ENCODE measurements at regions not wholly inside any gene's neighbourhood (a gene's known extent, or its start where the extent isn't known, plus 50 kb on each side); places are given as distances from the start of the nearest gene placed in this dataset.
"Not testable (repeated sequence)": the region's sequence is repeated elsewhere in the genome, so short reads cannot be mapped to it uniquely, and the experiment has no call there.

DNA sequence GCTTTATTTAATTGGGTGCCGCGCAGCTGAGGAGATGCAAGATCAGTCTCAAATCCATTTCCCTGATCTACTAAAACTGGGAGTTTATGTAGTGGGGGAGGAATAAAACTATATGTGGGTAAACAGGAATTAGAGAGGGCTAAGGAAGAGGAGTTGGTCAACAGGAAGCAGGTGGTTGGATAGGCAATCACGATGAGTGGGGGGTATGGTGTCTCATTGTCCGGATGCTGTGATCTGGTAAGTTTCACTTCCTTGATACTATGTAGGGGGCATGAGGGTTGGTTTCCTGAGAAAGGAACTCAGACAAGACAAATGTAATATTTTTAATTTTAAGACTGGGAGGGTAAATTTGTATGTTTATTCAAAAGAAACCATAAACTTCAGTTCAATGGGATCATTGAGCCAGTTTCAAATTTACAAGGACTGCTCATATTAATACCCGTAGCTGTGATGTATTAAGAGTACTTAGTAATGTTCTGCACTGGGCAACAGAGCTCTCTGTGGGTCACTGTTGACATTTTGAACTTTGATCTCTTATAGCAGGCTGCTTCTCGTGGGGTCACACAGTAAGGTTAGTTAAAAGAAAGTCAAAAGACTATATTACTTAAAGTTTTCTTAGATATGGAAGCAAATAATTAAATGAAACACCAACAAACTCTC, 786.2 kb upstream of the FBXO33 start:
- no peak for DNase-seq

DNA sequence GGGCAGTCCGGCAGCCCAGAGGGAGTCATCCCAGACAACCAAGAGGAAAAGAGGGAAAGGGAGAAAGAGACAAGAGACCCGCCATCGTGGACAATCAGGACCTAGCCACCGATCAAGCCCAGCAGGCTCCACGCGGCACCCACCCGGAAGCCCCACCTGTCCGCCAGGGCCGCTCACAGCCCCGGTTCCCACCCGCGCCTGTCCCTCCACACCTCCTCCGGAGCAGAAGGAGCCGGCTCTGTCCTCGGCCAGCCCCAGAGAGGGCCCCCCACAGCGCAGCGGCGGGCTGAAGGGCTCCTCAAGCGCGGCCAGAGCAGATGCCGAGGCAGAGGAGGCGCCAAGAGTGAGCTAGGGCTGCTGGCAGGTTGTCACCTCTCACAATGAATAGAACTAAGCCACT, 784.7 kb upstream of the FBXO33 start:
- no peak for DNase-seq

DNA sequence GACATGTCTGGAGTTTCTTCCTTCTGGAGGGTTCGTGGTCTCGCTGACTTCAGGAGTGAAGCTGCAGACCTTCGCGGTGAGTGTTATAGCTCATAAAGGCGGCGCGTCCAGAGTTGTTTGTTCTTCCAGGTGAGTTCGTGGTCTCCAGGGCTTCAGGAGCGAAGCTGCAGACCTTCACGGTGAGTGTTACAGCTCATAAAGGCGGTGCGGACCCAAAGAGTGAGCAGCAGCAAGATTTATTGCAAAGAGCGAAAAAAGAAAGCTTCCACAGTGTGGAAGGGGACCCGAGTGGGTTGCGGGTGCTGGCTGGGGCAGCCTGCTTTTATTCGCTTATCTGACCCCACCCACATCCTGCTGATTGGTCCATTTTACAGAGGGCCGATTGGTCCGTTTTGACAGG, 784.2 kb upstream of the FBXO33 start:
- not testable (repeated sequence) for DNase-seq

DNA sequence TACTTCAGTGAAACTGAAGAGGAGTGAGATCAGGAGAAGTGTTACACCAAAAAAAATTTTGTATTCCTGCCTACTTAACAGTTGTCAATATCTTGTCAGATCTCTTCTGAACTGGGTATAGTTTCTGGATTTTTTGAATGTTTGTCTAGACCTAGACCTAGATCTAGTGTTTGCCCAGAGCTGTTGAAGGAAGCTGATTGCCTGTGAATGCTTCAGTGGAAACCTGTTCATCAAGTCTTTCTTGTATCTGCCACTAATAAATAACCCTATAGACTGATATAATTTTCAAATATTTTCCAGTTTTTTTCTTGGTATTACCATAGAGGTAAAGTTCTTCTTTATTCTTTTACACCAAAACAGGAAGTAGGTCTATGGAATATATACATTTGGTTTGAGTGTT, 781.5 kb upstream of the FBXO33 start:
- no peak for DNase-seq

DNA sequence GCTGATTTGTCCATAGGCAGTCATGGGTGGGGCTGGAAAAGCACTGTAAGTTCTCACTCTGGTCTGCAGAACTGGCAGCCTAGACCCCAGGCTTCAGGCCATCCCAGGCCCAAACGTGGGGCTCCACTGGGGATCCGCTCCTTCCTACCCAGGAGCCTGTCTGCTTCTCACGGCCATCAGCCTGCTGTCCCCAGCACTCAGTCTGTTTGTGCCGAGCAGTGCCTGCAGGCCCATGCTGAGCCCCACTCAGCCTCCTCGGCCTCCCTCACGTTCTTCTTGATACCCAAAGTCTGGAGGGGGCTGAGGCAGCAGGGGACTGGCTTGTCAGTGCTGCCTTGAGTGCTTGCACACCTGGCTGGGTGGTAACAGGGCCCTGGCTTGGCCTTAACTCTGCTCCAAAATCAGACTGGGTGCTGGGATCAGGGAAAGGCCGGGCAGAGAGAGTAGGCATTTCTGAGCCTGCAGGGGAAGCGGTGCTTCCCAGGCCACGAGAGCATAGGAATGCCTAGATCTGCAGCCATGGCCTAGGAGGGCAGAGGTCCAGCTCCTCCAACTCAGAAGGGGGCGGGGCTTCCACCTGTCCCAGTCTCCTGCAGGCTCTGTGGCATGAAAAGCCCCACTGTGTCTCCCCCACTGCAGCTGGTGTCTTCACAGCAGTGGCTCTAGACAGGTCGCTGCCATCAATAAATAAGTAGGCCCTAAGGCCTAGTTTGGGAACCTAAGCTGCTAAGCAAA, 772.4 kb upstream of the FBXO33 start:
- DNase-seq, result no peak

DNA sequence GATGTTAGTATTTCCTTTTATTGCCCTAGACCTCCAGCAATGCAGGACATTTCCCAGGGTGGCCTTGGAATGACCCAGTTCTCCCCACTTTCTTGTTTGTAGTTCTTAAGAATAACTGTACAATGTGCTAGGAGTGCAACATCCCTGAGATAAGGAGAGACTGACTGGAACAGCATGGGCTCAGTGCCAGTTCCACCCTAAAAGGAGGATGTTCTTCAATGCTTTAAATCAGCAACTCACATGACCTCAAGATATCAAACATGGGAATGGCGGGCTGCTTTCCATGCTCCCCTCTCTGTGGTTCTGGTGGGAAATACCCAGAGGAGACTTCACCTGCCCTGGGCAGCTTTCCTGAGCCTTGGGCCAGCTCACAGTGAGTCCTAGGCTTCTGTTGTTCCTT, 766.9 kb upstream of the FBXO33 start:
- DNase-seq, result no peak

DNA sequence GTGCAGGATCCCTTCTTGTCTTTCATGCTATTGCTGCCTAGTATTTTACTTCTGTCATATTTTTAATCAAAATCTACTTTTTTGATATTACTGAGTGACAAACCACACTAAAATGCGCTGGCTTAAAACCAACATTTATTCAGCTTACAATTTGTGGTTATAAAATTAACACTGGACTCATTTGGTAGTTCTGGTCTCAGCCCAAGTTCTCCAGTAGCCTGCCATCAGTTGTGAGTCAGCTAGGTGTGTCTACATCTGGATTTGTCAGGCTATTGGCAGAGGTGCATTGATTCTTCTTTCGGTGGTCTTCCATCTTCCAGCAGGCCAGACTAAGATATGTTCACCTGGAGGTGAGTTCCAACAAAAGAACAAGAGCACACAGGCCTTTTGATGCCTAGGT, 765.1 kb upstream of the FBXO33 start:
- no peak for DNase-seq

DNA sequence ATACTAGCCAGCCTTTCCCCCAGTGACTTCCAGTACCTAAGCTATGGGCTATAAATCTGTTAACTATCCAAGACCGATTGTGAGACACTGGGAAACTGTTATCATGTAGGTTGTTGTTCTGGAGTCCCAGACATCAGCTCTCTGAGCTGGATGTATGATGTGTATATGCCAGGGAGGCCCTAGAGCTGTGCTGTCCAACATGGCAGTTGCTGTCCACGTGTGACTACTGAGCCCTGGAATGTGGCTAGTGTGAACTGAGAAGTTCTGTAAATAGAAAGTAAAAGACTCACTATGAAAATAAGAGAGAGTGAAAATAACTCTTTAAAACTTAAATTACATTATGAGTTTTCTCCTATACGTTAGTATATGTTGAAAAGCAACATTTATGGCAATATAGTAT, 755.8 kb upstream of the FBXO33 start:
- DNase-seq, result no peak

DNA sequence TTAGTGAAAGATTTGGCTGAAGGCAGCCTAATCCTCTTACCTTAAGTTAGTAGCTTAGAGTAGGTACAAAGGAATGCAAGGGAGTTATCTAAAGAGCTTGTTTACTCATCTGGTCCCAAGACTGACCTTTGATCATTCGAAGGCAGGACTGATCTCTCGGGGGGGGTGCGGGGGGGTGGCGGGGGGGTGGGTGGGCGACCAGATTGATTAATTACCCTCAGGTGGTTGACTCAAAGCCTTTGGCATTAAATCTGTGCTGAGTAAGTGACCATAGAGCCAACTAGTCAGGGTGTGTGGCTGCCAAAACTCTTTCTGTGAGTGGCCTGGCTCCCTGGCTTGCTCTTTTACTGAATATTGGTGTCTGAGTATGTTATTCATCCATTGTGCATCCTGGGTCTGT, 731.9 kb upstream of the FBXO33 start:
- no peak for DNase-seq

DNA sequence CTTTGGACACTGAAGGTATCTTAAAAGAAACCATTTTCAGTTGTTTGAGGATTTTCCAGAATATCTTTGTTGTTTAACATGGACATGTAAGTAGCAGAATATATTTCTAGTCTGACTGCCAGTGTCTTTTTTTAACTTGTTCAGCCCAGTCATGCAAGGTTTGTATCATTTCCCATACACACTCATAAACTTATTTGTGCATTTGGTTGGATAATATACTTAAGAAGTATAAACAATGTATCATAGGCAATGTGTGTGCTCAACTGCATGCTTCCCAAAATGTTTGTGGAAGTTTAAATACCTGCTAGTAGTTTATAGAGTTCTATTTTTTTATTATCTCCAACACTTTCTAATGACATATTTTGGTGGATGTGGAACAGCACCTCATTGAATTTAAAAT, 707.4 kb upstream of the FBXO33 start:
- no peak for DNase-seq

DNA sequence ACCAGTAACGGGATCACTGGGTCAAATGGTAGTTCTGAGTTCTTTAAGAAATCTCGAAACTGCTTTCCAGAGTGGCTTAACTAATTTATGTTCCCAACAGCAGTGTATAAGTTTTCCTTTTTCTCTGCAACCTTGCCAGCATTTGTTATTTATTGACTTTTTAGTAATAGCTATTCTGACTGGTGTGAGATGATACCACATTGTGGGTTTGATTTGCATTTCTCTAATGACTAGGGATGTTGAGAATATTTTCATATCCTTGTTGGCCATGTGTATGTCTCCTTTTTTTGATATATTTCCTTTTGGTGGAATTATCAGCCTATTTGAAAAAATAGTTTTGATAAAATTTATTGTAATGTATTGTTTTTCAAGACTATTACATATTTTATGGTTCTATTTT, 701.2 kb upstream of the FBXO33 start:
- DNase-seq, result no peak

DNA sequence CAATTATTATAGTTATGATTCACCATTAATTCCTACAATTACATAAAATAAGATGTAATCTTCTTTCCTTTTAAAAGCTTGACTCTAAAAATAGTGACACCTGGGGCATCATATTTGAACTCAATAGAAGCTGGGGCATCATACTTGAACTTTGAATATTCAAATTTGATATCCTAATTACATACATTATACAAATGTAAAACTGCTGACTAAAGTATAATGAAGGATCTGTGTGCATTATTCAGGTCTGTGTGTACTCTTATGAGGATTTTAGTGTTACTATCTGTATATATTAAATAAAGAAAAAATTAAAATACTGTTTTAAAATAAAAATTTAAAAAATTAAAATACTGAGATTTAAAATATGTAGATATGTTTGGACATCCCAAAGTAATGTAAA, 696.9 kb upstream of the FBXO33 start:
- no peak for DNase-seq

DNA sequence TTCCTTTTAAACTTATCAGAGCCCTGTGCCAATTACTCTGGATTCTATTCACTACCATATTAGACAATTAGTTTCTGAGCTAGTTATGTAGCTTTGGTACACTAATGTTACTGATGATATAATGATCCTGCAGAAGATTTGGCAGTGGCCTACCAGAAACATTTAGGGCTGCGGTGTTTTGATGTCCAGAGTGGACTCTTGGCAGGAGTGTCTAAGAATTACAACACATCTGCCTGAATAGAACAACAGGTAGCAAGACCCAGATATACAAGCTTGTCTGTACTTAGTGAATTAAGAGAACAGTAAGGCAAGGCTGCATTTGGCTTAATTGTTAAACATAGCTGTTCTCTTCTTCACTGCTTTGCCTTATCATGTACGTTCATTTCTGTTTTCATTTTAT, 691.6 kb upstream of the FBXO33 start:
- DNase-seq, result no peak

DNA sequence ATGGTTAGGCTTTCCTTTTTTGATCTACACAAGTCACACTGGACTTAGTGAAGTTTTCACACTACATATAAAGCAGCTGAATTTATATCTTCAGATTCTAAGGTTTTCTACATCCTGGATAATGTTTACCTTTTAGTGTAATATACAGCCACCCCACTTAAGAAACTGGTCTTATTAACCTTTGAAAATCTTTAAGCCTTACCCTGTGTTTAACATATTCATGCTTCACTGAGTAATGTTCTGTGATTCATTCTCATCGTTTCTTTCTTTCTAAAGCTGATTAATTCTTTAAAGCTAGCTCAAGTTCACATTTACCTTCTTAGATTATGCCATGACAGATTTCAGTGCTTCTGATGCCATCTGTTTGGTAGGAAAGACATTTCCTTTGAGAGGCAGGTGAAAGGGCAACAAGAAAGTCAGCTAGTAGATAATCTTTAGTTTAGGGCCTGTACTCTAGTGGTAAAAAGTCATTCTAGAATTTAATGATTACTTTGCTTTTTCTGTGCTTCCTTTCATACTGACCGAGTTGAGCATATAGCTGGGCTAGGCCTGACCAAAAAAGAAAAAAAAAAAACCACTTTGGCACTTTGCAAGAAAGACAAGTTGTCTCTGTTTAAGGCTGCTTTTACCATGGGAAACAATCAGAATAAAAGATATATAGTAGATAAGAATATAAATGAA, 690.9 kb upstream of the FBXO33 start:
- no peak for DNase-seq

DNA sequence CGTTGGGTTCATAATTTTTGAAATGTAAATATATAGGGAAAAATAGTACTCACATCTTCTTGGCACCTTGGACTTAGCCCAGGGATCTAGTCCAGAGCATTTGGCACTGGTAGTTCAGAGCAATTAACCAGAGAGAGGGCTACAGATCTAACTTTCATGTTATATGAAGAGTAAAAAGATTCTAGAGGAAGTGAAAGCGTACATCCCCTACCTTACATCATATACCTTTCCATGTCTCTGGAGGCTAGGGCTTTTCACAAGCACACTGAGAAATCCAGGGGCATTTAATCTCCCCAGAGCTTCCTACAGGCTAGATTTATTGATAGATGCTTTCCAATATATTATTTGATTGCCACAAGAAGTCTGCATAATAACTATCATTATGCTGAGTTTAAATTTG, 687.5 kb upstream of the FBXO33 start:
- DNase-seq, result no peak

DNA sequence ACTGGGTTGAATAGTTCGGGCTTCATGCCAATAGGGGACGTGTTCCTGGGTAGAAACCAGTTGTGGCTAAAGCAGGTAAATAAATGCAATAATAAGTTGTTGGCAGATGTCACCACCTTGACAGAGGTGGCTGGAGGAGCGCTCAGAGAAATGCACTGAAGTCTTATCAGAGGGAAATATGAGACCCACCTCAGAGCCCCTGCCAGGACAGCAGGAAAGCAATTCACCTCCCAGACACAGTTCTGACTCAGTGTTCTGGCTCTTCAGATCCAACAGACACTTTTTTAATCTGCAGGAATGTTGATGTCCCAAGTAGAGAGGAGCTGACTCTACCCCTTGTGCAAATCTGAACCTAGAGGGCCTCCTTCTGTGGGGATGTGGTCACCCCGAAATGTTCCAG, 687.1 kb upstream of the FBXO33 start:
- no peak for DNase-seq

DNA sequence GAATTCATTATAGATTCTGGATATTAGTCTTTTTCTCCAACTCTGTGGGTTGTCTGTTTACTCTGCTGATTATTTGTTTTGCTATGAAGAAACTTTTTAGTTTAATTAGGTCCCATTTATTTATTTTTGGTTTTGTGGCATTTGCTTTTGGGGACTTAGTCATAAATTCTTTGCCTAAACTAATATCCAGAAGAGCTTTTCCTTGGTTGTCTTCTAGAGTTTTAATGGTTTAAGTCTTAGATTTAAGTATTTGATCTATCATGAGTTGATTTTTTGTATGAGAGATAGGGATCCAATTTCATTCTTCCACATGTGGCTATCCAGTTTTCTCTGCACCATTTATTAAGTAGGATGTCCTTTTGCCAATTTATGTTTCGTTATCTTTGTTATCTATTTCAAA, 683.4 kb upstream of the FBXO33 start:
- DNase-seq, result no peak

DNA sequence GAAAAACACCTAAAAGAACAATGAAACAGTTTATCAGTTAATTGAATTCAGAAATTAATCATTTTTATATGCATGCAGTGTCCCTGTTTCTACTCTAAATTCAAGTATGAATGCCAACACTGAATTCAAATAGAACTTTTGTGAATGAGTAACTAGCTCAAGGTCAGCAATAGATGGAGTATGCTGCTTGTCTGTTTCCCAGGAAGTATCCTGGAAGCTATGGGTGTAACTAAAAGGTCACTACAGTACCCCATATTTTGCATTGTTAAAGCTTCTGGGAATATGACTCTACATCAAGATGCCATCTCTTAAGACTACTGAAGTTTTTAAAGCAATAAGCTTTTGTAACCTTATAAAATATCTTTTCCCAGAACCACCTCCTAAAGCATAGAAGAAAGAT, 681.4 kb upstream of the FBXO33 start:
- DNase-seq, result no peak

DNA sequence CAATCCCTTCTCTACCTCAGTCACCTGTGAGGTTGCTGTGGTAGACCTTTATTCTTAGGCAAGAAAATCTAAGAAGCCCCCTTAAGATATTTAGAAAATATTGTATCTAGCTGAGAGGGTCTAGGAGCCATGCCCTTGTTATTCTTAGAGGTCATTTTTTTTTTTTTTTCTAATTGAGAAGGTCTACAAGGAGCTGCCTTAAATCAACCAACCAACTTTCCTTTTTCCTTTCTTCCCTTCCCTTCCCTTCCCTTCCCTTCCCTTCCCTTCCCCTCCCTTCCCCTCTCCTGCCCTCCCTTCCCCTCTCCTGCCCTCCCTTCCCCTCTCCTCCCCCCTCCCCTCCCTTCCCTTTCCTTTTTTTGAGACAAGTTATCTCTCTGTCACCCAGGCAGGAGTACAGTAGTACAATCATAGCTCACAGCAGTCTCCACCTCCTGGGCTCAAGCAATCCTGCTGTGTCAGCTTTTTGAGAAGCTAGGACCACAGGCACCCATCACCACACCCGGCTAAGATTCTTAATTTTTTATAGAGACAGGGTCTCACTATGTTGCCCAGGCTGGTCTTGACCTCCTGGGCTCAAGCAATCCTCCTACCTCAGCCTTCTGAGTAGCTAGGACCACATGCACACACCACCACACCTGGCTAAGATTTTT, 668.4 kb upstream of the FBXO33 start:
- no peak for DNase-seq

DNA sequence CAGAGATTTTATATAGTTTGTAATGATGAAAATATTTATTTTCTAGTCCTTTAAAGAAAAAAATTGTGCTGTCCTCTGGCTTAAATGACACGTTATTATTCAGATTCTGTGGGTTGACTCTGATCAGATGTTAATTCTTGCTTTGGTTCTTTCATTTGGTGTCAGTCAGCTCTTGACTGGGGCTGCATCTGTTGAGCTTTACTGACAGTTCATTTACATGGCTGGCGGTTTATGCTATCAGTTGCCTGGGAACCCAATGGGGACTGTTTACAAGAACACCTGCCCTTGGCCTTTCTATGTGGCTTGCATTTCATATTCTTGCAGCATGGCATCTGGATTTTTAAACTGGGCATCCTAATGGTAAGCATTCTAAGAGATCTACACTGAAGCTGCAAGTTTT, 667.1 kb upstream of the FBXO33 start:
- no peak for DNase-seq

DNA sequence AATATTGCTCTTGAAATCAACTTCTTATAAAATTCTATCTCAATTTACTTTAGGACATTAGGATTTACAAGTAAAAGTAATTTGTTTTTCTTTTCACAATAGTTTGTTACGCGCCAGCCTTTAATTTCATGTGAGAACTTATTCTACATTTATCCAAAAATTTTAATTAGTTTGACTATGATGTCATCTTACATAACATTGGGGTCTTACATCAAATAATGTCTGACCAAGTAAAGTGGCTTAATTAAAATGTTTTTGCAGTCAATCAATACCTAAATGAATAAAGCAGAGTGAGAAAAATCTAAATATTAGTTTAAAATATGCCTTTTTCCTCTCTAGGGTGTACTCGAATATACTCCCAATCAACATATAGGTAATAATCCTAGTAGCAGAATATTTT, 666.2 kb upstream of the FBXO33 start:
- DNase-seq, result no peak

DNA sequence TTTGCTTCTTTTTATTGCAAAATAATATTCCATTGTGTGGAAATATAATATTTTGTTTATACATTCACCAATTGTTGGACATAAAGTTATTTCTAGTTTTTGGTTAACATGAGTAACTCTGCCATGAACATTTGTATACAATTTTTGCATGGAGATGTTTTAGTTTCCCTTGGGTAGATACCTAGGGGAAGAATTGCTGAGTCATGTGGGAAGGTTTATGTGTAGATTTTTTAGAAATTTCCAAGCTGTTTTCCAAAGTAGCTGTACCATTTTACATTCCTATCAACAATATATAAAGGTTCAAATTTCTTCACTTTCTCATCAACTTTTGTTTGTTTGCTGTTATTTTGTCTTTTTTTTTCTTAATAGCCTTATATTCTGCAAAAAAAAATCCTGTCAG, 664.7 kb upstream of the FBXO33 start:
- DNase-seq, result no peak

DNA sequence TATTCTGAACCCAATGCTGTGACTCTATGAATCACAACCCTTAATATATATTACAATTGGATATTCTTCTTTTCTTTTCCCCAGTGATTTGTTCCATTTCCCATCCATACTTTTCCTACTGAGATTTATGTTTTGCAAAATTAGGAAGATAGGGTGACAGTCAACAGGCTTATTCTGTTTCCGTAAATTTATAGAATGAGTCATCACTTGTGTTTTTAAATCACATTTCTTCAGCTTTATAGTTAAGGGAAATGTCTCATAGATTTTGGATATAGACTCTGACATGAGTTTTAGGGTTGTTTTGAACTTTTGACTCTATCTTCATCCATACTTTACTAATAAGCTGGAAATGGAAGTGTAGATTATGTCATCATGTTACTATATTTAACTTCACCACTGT, 661.6 kb upstream of the FBXO33 start:
- DNase-seq, result no peak

DNA sequence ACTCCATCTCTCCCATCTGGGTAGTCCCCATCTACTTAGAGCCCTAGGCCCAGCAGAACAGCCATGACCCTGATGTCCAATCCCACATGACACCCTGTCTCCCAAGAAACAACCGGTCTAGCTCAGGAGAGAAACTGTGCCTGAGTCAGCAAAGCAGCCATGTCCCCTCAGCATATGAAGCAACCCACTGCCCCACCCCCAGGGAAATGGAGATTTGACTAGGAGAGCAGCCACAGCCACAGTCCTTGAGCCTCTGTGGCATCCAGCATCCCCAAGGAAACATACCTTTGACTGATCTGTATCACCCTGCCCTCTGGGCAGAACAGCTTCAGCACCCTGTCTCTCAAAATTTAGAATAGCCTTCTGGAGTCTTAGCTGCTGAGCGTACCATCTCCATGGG, 641.9 kb upstream of the FBXO33 start:
- no peak for DNase-seq

Measured in inflammatory macrophage treated with lipopolysaccharide for 1 hour (primary cell).